ENCODE measurements at regions not wholly inside any gene's neighbourhood (a gene's known extent, or its start where the extent isn't known, plus 50 kb on each side); places are given as distances from the start of the nearest gene placed in this dataset.

DNA sequence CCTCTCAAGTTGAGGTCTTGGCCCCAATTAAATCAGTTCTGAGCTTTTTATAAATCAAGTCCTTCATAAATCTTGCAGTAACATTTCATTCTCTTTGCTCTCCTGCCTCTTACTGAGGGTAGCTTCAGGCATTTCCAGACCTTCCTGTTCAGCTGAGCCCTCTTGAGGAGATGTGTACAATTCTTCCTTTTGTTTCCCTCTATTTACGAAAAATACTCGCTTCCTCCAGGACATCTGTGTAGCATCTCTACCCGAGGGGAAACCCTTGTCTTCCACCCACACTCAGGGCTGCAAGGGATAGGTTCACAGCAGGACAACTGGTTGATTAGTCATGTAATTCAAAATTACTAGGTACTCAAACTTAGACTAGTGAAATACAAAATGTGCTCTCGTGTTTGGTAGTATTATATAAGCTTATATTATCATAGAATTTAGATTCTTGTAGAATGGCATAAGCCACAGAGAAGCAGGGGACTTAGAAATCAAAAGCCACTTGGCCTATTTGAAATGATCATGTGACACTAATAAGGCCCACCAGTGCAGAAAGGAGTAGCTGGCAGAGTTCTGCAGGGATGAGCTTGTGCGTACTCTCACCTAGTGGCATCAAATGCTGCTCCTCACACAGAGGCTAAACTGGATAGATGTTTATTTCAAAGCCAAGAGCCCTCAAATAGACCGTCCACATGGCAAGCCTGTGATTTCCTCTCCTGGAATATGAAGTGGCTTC is 126.7 kb downstream of the GDAP2 start:
- no peak for DNase-seq (ENCODE audit: low read depth, low spot score)

GRCh38 chr1:117803318-117803717 is 126.1 kb downstream of the GDAP2 start:
- DNase-seq (ENCODE audit: low read depth, low spot score): no peak

GRCh38 chr1:117809764-117810163 is 119.7 kb downstream of the GDAP2 start:
- DNase-seq (ENCODE audit: low read depth, low spot score): no peak

GRCh38 chr1:117810553-117810952 is 118.9 kb downstream of the GDAP2 start:
- no peak for DNase-seq (ENCODE audit: low read depth, low spot score)

GRCh38 chr1:117812869-117813511 is 116.4 kb downstream of the GDAP2 start:
- no peak for DNase-seq (ENCODE audit: low read depth, low spot score)

Data from activated naive CD8-positive, alpha-beta T cell treated with anti-CD3 and anti-CD28 coated beads, Interleukin-2, amount 50 U/mL, for 16 hours (primary cell).